Astrocyte of the cerebellum (primary cell): ENCODE measurements at regions not wholly inside any gene's neighbourhood (a gene's known extent, or its start where the extent isn't known, plus 50 kb on each side); places are given as distances from the start of the nearest gene placed in this dataset.

Experiments
- DNase-seq: peaks from one replicate; pipeline ENCODE4 v3.0.0-alpha.2; 2011; ENCODE audit warnings: low read depth
- H3K4me3 ChIP-seq: 2 replicates; pipeline ENCODE4 v1.5.1; 2011; ENCODE audit warnings: mild to moderate bottlenecking, low read depth, low read length, moderate library complexity
- in situ Hi-C: cut with HindIII; loops from 2 replicates; pipeline ENCODE4 v1.10.0; 2017; ENCODE audit warnings: low sequenced_read_pairs
- TF ChIP-seq, protein P1 (sequence below): IDR thresholded peaks from 2 replicates; pipeline ENCODE4 v1.5.1; 2012; ENCODE audit warnings: low read length, low read depth, moderate library complexity, mild to moderate bottlenecking; ENCODE audit errors: missing control alignments

DNA sequence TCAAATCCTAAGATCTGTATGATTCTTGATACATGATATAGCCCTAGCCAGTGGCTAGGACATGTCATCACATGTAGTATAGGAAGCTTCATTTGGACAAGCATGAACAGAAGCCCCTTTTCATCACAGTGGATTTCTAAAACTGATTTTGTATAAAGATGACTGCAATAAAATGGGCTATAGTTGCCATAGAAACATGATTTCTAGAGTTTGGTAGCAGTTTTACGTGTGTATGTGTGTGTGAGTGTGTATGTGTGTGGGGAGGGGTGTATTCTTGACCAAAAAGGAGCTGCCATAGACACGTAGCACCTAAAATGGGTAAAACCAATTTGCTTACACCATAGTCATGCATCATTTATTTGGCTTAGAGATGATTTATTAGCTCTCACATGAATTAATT lies 200.5 kb upstream of the CNR1 start:
- in situ Hi-C loops, result no loop called here
- DNase-seq, result no peak

DNA sequence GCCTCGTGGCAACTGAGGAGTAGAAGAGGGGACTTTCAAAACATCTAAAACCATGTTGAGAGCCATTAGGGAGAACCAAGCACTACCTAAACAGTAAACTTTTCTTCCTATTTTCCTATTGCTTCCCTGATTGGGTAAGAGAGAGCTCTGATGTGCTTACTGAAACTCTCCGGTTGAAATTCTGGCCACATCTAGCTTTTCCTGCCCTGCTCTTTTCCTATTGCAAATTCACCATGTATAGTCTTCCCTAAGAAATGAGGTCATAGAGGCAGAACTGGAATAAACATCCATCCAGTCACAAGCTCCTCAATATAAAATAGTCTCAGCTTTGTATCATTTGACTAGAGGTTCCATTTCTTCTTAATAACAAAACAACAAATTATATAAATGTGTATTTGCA lies 199.5 kb upstream of the CNR1 start:
- no peak overlapping the region for H3K4me3 ChIP-seq
- DNase-seq, result no peak
- TF ChIP-seq, protein P1, sequence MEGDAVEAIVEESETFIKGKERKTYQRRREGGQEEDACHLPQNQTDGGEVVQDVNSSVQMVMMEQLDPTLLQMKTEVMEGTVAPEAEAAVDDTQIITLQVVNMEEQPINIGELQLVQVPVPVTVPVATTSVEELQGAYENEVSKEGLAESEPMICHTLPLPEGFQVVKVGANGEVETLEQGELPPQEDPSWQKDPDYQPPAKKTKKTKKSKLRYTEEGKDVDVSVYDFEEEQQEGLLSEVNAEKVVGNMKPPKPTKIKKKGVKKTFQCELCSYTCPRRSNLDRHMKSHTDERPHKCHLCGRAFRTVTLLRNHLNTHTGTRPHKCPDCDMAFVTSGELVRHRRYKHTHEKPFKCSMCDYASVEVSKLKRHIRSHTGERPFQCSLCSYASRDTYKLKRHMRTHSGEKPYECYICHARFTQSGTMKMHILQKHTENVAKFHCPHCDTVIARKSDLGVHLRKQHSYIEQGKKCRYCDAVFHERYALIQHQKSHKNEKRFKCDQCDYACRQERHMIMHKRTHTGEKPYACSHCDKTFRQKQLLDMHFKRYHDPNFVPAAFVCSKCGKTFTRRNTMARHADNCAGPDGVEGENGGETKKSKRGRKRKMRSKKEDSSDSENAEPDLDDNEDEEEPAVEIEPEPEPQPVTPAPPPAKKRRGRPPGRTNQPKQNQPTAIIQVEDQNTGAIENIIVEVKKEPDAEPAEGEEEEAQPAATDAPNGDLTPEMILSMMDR, result no peak
- in situ Hi-C loops, result no loop called here

More for the DNA sequence above, 200.5 kb upstream of the CNR1 start:
- H3K4me3 ChIP-seq, result no peak overlapping the region
- TF ChIP-seq, protein P1, result no peak

DNA sequence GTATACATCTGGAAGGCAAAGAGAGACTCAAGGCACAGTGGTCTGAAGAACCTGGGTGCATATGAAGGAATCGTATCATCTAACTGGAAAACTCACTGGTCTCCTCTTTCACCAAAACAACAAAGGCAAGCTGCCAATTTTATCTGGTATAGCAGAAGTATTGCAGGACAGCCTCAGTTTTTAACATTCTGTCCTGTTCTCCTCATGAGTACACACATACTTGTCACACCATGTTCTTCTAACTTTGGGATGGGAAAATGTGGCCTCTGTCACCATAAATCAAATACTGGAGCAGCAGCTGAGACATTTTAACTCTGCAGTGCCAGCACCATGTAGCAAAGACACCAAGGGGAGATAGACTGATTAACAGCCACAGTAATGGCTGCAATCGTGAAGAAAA lies 199.1 kb upstream of the CNR1 start:
- DNase-seq, result no peak
- no peak overlapping the region for H3K4me3 ChIP-seq
- in situ Hi-C loops, result no loop called here
- TF ChIP-seq, protein P1, result no peak

DNA sequence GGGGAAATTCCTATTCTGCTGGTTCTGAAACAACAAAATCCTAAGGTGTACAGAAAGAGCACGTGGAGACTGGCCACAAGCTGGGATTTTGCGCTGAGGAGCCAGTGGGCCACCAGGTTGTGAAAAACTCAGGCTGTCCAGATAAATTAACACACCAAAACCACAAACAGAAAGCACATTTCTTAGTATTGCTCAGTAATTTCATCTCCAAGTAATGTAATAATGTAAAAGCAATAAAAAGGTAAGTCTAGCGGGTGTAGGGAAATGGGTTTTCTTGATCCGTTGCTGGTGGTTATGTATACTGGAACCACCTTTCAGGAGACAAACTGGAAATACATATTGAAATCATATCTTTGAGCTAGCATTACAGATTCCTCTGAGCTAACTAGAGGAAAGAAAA lies 195.6 kb upstream of the CNR1 start:
- no peak for DNase-seq
- TF ChIP-seq, protein P1, result no peak
- in situ Hi-C loops, result no loop called here
- no peak overlapping the region for H3K4me3 ChIP-seq

DNA sequence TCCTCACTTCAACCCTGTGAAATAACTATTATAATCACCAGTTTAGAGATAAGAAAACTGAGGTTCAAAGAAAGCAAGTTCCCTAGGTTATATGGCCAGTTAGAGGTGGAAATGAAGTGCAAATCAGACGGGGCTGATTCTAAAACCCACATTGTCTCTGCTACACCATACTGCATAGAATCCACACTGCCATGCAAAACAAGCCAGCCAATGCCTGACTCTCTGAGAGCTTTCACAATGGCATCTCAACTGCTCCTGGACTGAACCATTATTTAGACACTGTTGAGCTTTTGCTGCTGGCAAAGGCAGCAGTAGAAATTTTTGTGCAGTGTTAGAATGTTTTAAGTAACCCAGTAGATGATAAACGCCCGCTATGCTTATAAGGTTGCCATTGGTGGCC lies 195.2 kb upstream of the CNR1 start:
- TF ChIP-seq, protein P1, result no peak
- H3K4me3 ChIP-seq, result no peak overlapping the region
- in situ Hi-C loops, result no loop called here

DNA sequence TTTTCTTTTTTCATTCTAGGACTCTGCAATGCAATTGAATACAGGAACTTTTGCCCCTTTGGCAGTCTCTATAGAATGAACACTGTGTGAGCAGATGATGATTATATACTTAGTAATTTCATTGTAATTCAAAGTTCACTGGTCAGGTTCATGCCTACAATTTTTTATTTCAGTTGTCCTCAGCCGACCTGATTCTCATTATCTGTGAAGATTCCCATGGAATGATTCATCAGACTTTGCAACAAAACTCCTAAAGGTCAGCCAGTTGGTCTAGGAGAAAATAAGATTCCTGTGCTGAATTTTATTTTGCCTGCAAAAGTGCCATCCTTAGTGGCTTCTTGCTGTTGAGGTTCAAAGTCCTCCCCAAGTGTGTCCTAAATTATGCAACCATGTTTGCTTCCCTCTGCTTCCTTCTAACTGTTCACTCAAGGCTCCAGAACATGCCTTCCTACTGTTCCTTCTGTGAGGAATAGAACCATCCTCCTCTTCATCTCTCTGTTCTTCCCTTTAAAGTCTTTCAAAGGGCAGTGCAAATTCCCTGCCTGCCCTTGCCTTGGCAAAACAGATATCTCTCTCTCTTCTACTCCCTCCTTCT lies 194.2 kb upstream of the CNR1 start:
- in situ Hi-C loops, result no loop called here
- TF ChIP-seq, protein P1, result no peak
- no peak overlapping the region for H3K4me3 ChIP-seq
- peak; percentile 76 for DNase-seq

More for the DNA sequence above, 195.2 kb upstream of the CNR1 start:
- no peak for DNase-seq
